Neural progenitor cell (in vitro differentiated cells): ENCODE measurements at regions not wholly inside any gene's neighbourhood (a gene's known extent, or its start where the extent isn't known, plus 50 kb on each side); places are given as distances from the start of the nearest gene placed in this dataset.

ENCODE experiments used
- EZH2 ChIP-seq: fragments of 200-600 bp; sonication (generic); IDR thresholded peaks from 2 replicates; pipeline ENCODE4 v1.6.1; 2017; ENCODE audit warnings: antibody characterized with exemption, mild to moderate bottlenecking, moderate library complexity
- EZH2phosphoT487 ChIP-seq: fragments of 200-600 bp; sonication (generic); IDR thresholded peaks from 2 replicates; pipeline ENCODE4 v1.6.1; 2017; ENCODE audit warnings: antibody characterized with exemption

- TF ChIP-seq EZH2 (no peak), EZH2phosphoT487 (no peak)
Measured at GRCh38 chr10:36129051-36129450, 487.0 kb upstream of the FZD8 start.
